Tibial nerve (tissue), 4 donors: ENCODE measurements at regions not wholly inside any gene's neighbourhood (a gene's known extent, or its start where the extent isn't known, plus 50 kb on each side); places are given as distances from the start of the nearest gene placed in this dataset.

ENCODE experiments used
- EP300 ChIP-seq, 2 donors: sonication (generic); formaldehyde crosslinking; IDR thresholded peaks; one replicate each; pipeline ENCODE4 v1.6.1; 2017; ENCODE audit warnings: antibody characterized with exemption in 2 of 2, mild to moderate bottlenecking in 1 of 2
- POLR2A ChIP-seq, 2 donors: fragments of 450-650 bp; IDR thresholded peaks; one replicate each; pipeline ENCODE4 v1.6.1; 2017; ENCODE audit warnings: antibody characterized with exemption in 2 of 2, mild to moderate bottlenecking in 2 of 2, moderate library complexity in 2 of 2
- TF ChIP-seq, protein P1 (sequence below), 5 experiments: fragments of 200-600 bp in 3 of 5; fragments of 450-650 bp in 2 of 5; sonication (generic) in 3 of 5; IDR thresholded peaks; one replicate each; pipeline ENCODE4 v1.5.1; 2016 to 2019; ENCODE audit warnings: antibody characterized with exemption in 5 of 5, mild to moderate bottlenecking in 3 of 5, moderate library complexity in 2 of 5

GRCh38 chr2:6579281-6579680 lies 286.4 kb downstream of the CMPK2 start:
- TF ChIP-seq, protein P1, sequence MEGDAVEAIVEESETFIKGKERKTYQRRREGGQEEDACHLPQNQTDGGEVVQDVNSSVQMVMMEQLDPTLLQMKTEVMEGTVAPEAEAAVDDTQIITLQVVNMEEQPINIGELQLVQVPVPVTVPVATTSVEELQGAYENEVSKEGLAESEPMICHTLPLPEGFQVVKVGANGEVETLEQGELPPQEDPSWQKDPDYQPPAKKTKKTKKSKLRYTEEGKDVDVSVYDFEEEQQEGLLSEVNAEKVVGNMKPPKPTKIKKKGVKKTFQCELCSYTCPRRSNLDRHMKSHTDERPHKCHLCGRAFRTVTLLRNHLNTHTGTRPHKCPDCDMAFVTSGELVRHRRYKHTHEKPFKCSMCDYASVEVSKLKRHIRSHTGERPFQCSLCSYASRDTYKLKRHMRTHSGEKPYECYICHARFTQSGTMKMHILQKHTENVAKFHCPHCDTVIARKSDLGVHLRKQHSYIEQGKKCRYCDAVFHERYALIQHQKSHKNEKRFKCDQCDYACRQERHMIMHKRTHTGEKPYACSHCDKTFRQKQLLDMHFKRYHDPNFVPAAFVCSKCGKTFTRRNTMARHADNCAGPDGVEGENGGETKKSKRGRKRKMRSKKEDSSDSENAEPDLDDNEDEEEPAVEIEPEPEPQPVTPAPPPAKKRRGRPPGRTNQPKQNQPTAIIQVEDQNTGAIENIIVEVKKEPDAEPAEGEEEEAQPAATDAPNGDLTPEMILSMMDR (IDR thresholded peaks at IDR 0.05) = no peak
- TF ChIP-seq EP300 (IDR thresholded peaks at IDR 0.05) = no peak
- no peak for TF ChIP-seq POLR2A (IDR thresholded peaks at IDR 0.05)
